Panc1 (cell line): ENCODE measurements at regions not wholly inside any gene's neighbourhood (a gene's known extent, or its start where the extent isn't known, plus 50 kb on each side); places are given as distances from the start of the nearest gene placed in this dataset.

ENCODE experiments used
- ATAC-seq: fragments of 200-7000 bp; cut with Tn5 transposase; 2 replicates; pipeline ENCODE4 v1.9.1; 2020; ENCODE audit warnings: mild to moderate bottlenecking, moderate library complexity
- BruUV-seq: library from RNA; stranded (reverse); fragments of 400-500 nt; replicated peaks from 2 replicates; lab custom pipeline; 2021; lab: Mats Ljungman, UMichigan
- CTCF ChIA-PET: fragments of 300-600 bp; sonication (Branson Sonifier 250); formaldehyde crosslinking; loops from one replicate; lab custom pipeline; 2022; ENCODE audit warnings: antibody characterized with exemption; lab: Charles Lee
- POLR2A ChIA-PET: fragments of 300-600 bp; sonication (Branson Sonifier 250); formaldehyde crosslinking; loops from one replicate; lab custom pipeline; 2022; ENCODE audit warnings: antibody characterized with exemption; lab: Charles Lee
- DNase-seq: peaks from one replicate; pipeline ENCODE4 v3.0.0-alpha.2; 2010; ENCODE audit warnings: low read depth, low spot score
- H3K27ac ChIP-seq: 2 replicates; pipeline ENCODE4 v1.5.1; 2011; ENCODE audit warnings: mild to moderate bottlenecking, low read length, inconsistent platforms
- H3K27me3 ChIP-seq: fragments of 200-500 bp; sonication (Bioruptor generic); 2 replicates; pipeline ENCODE4 v1.6.0; 2014; ENCODE audit warnings: low read length, inconsistent platforms; ENCODE audit not compliant: control insufficient read depth, insufficient read depth
- H3K36me3 ChIP-seq: fragments of 200-500 bp; sonication (Bioruptor generic); 2 replicates; pipeline ENCODE4 v1.5.1; 2014; ENCODE audit warnings: inconsistent platforms, mild to moderate bottlenecking, low read length, moderate library complexity; ENCODE audit not compliant: control insufficient read depth, insufficient read depth
- H3K4me1 ChIP-seq: 2 replicates; pipeline ENCODE4 v1.5.1; 2011; ENCODE audit warnings: inconsistent platforms, mild to moderate bottlenecking, low read length, moderate library complexity; ENCODE audit not compliant: control insufficient read depth, insufficient read depth
- H3K4me3 ChIP-seq, 2 experiments: 2 replicates each; pipeline ENCODE4 v1.5.1; 2011 to 2012; ENCODE audit warnings: low read depth in 2 of 2, low read length in 2 of 2, mild to moderate bottlenecking in 2 of 2, inconsistent platforms in 1 of 2, moderate library complexity in 1 of 2
- H3K9me3 ChIP-seq: fragments of 200-500 bp; sonication (Bioruptor generic); 2 replicates; pipeline ENCODE4 v1.5.1; 2014; ENCODE audit warnings: low read depth, mild to moderate bottlenecking, inconsistent platforms, low read length, moderate library complexity; ENCODE audit not compliant: control insufficient read depth, insufficient read depth
- CTCF ChIP-seq: fragments of 450-650 bp; IDR thresholded peaks from 2 replicates; pipeline ENCODE4 v1.5.1; 2017; ENCODE audit warnings: mild to moderate bottlenecking
- POLR2AphosphoS5 ChIP-seq: IDR thresholded peaks from 2 replicates; pipeline ENCODE4 v1.6.1; 2012; ENCODE audit warnings: mild to moderate bottlenecking, low read depth, low read length, moderate library complexity
- REST ChIP-seq, 2 experiments: IDR thresholded peaks; 2 replicates each; pipeline ENCODE4 v1.6.1; 2011 to 2012; ENCODE audit warnings: low read depth in 2 of 2, control low read depth in 1 of 2, low read length in 1 of 2, mild to moderate bottlenecking in 1 of 2, moderate library complexity in 1 of 2; ENCODE audit not compliant: insufficient read depth in 1 of 2
- SIN3A ChIP-seq: IDR thresholded peaks from 2 replicates; pipeline ENCODE4 v1.6.1; 2012; ENCODE audit warnings: low read depth, mild to moderate bottlenecking, low read length, moderate library complexity, borderline replicate concordance; ENCODE audit not compliant: insufficient read depth
- TCF7L2 ChIP-seq: IDR thresholded peaks from 2 replicates; pipeline ENCODE4 v1.6.1; 2011; ENCODE audit warnings: mild to moderate bottlenecking, low read depth, low read length, inconsistent platforms
- in situ Hi-C: cut with HindIII; loops from 2 replicates; pipeline ENCODE4 v1.10.0; 2016; ENCODE audit warnings: low sequenced_read_pairs, low pct_unique_long_range_greater_than_20kb
- intact Hi-C: fragments of 100-400 bp; cut with micrococcal nuclease; formaldehyde crosslinking; loops from one replicate; pipeline ENCODE4 v1.10.0; 2022; ENCODE audit not compliant: unreplicated experiment

GRCh38 chr4:24235618-24236017, 345.8 kb upstream of the PPARGC1A start:
- H3K4me3 ChIP-seq = no peak overlapping the region
- ChIA-PET CTCF (no interaction called here), POLR2A (no interaction called here)
- BruUV-seq = no TSS peak
- intact Hi-C loops (no loop called here), in situ Hi-C loops (no loop called here)
- H3K9me3 ChIP-seq = no peaks in the 10 kb centered on the region
- ATAC-seq (no peak), DNase-seq (no peak)
- TF ChIP-seq CTCF (no peak), POLR2AphosphoS5 (no peak), REST (IDR thresholded peaks at IDR 0.05; ENCODE audit: insufficient read depth in 1 of 2, low read depth in 2 of 2, low read length in 1 of 2) (no peak), TCF7L2 (no peak), SIN3A (no peak)
- no peaks in the 10 kb centered on the region; the same call in 1 of the 2 replicates for H3K27me3 ChIP-seq
- no peaks in the 10 kb centered on the region for H3K4me1 ChIP-seq
- no peak overlapping the region for H3K27ac ChIP-seq
- H3K36me3 ChIP-seq = no peaks in the 10 kb centered on the region

- DNase-seq = no peak
- POLR2A ChIA-PET = no interaction called here
- CTCF ChIA-PET = no interaction called here
- no peak for ATAC-seq
- no peak overlapping the region for H3K4me3 ChIP-seq
- no peak overlapping the region for H3K27ac ChIP-seq
- TF ChIP-seq TCF7L2 (no peak), POLR2AphosphoS5 (no peak), REST (IDR thresholded peaks at IDR 0.05; ENCODE audit: insufficient read depth in 1 of 2, low read depth in 2 of 2, low read length in 1 of 2) (no peak), CTCF (no peak), SIN3A (no peak)
- intact Hi-C loops (no loop called here), in situ Hi-C loops (no loop called here)
- H3K36me3 ChIP-seq = no peaks in the 10 kb centered on the region
- H3K27me3 ChIP-seq = no peaks in the 10 kb centered on the region; the same call in 1 of the 2 replicates
- H3K9me3 ChIP-seq = no peaks in the 10 kb centered on the region
- no TSS peak for BruUV-seq
- H3K4me1 ChIP-seq = no peaks in the 10 kb centered on the region
Measured at GRCh38 chr4:24234288-24234848, 344.5 kb upstream of the PPARGC1A start.
